SU-DHL-6 (cell line): ENCODE measurements at regions not wholly inside any gene's neighbourhood (a gene's known extent, or its start where the extent isn't known, plus 50 kb on each side); places are given as distances from the start of the nearest gene placed in this dataset.

Source experiments
- H2AFZ ChIP-seq: fragments of 200-600 bp; sonication (generic); 2 replicates; pipeline ENCODE4 v1.6.1; 2014; ENCODE audit warnings: low read depth, mild to moderate bottlenecking, moderate library complexity, mixed read lengths, antibody characterized with exemption, low read length; ENCODE audit not compliant: severe bottlenecking
- H3F3A ChIP-seq: fragments of 200-600 bp; shearing (Covaris generic); 2 replicates; pipeline ENCODE4 v1.6.0; 2016; ENCODE audit warnings: antibody characterized with exemption, mild to moderate bottlenecking; ENCODE audit not compliant: insufficient read depth
- H3K27ac ChIP-seq: fragments of 200-600 bp; sonication (generic); 2 replicates; pipeline ENCODE4 v1.5.1; 2016; ENCODE audit warnings: low read depth, mild to moderate bottlenecking, low read length, moderate library complexity, mixed read lengths
- H3K27me3 ChIP-seq: fragments of 200-600 bp; sonication (generic), shearing (Covaris generic); 2 replicates; pipeline ENCODE4 v1.6.0; 2014; ENCODE audit warnings: mild to moderate bottlenecking, low read length
- H3K36me3 ChIP-seq: fragments of 200-600 bp; sonication (generic); 2 replicates; pipeline ENCODE4 v1.6.1; 2014; ENCODE audit warnings: mild to moderate bottlenecking, low read length, mixed read lengths
- H3K4me2 ChIP-seq: fragments of 300-600, 200-600 bp; shearing (Covaris generic), sonication (generic); 2 replicates; pipeline ENCODE4 v1.6.0; 2014; ENCODE audit warnings: low read length, low read depth, mild to moderate bottlenecking; ENCODE audit not compliant: poor library complexity, severe bottlenecking
- H3K4me3 ChIP-seq: fragments of 200-600 bp; sonication (generic); 2 replicates; pipeline ENCODE4 v1.5.1; 2014; ENCODE audit warnings: antibody characterized with exemption, low read length, mild to moderate bottlenecking, mixed read lengths; ENCODE audit not compliant: insufficient read depth, poor library complexity, severe bottlenecking
- H3K79me2 ChIP-seq: fragments of 200-600 bp; sonication (generic); 2 replicates; pipeline ENCODE4 v1.6.1; 2014; ENCODE audit warnings: mild to moderate bottlenecking, low read length, moderate library complexity; ENCODE audit not compliant: insufficient read depth
- H3K9ac ChIP-seq: fragments of 200-600 bp; sonication (generic); 2 replicates; pipeline ENCODE4 v1.7.0; 2014; ENCODE audit warnings: mild to moderate bottlenecking, low read length
- H3K9me2 ChIP-seq: fragments of 200-600 bp; sonication (generic); replicated peaks from 2 replicates; pipeline ENCODE4 v1.6.1; 2014; ENCODE audit warnings: low read length; ENCODE audit not compliant: insufficient read depth
- H3K9me3 ChIP-seq: fragments of 200-600 bp; sonication (generic); 2 replicates; pipeline ENCODE4 v1.6.1; 2014; ENCODE audit warnings: low read length, mixed read lengths; ENCODE audit not compliant: insufficient read depth
- H4K20me1 ChIP-seq: fragments of 200-600 bp; sonication (generic); 2 replicates; pipeline ENCODE4 v1.6.1; 2014; ENCODE audit warnings: low read depth, mild to moderate bottlenecking, antibody characterized with exemption, low read length, moderate library complexity, mixed read lengths
- EZH2phosphoT487 ChIP-seq: fragments of 200-600 bp; sonication (generic), shearing (Covaris generic); conservative IDR thresholded peaks from 2 replicates; pipeline ENCODE4 v1.6.1; 2018; ENCODE audit warnings: mild to moderate bottlenecking, antibody characterized with exemption, low read length, moderate library complexity, mixed read lengths
- TF ChIP-seq, protein P1 (sequence below): fragments of 200-600 bp; sonication (generic); IDR thresholded peaks from one replicate; pipeline ENCODE4 v1.5.1; 2017; ENCODE audit warnings: antibody characterized with exemption, mild to moderate bottlenecking, low read length, moderate library complexity; ENCODE audit not compliant: insufficient read depth, poor library complexity, severe bottlenecking

DNA sequence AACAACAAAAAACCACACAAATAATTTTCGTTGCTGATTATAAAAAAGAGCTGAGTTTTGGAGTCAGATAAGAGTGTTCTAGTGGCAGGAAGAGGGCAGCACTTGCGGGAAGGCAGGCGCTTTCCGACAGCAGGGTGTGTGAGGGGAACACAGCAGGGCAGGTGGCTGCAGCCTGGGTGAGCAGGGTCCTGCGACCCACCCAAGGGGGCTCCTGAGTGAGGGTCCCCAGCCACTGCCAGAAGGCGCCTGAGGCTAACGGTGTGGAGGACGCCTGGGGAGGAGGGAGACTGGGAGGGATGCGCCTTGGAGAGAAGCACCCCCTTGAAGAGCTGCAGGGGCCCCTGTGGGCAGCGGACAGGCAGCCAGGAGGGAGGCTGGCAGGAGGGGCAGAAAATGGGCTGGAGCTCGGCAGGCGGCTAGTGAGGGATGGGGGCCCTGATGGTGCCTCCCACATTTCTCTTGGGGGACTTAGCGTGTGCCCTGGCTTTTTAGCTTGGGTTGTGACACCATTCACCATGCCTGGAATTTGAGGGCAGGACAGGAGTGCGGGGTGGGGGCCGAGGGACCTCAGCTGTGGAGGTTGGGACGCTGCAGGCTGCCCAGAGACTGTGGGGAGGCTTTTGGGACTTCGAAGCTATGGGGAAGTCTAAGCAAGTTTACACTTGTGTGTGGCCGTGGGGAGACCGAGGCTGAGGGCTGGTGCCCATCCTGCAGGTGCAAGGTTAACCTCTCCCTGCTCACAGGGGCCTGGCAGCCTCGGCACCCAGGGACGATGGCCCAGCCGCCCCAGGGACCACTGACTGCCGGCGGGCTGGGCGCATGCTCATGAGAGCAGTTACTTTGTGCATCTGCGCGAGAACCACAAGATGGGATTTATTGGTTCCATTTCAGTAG, 111.4 kb downstream of the SIK1 start:
- Histone ChIP-seq H2AFZ (no peak overlapping the region), H3K4me2 (no peak overlapping the region), H3K9me3 (no peaks in the 10 kb centered on the region), H4K20me1 (no peaks in the 10 kb centered on the region), H3K36me3 (no peaks in the 10 kb centered on the region), H3F3A (no peaks in the 10 kb centered on the region), H3K27ac (no peak overlapping the region), H3K4me3 (no peak overlapping the region), H3K9ac (no peak overlapping the region), H3K9me2 (no peaks in the 10 kb centered on the region), H3K79me2 (no peaks in the 10 kb centered on the region), H3K27me3 (no peaks in the 10 kb centered on the region)
- no peak for TF ChIP-seq EZH2phosphoT487
- TF ChIP-seq, protein P1, sequence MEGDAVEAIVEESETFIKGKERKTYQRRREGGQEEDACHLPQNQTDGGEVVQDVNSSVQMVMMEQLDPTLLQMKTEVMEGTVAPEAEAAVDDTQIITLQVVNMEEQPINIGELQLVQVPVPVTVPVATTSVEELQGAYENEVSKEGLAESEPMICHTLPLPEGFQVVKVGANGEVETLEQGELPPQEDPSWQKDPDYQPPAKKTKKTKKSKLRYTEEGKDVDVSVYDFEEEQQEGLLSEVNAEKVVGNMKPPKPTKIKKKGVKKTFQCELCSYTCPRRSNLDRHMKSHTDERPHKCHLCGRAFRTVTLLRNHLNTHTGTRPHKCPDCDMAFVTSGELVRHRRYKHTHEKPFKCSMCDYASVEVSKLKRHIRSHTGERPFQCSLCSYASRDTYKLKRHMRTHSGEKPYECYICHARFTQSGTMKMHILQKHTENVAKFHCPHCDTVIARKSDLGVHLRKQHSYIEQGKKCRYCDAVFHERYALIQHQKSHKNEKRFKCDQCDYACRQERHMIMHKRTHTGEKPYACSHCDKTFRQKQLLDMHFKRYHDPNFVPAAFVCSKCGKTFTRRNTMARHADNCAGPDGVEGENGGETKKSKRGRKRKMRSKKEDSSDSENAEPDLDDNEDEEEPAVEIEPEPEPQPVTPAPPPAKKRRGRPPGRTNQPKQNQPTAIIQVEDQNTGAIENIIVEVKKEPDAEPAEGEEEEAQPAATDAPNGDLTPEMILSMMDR, result no peak

- Histone ChIP-seq H3K9me3 (no peaks in the 10 kb centered on the region), H2AFZ (no peak overlapping the region), H3K9ac (no peak overlapping the region), H3K9me2 (no peaks in the 10 kb centered on the region), H3K79me2 (no peaks in the 10 kb centered on the region), H3K4me2 (no peak overlapping the region), H3K4me3 (no peak overlapping the region), H4K20me1 (no peaks in the 10 kb centered on the region), H3F3A (no peaks in the 10 kb centered on the region), H3K27ac (no peak overlapping the region), H3K27me3 (no peaks in the 10 kb centered on the region), H3K36me3 (no peaks in the 10 kb centered on the region)
- TF ChIP-seq EZH2phosphoT487, result no peak
- TF ChIP-seq, protein P1, result no peak
Measured at GRCh38 chr21:43313939-43314405, 113.0 kb downstream of the SIK1 start.

- H3F3A ChIP-seq, result no peaks in the 10 kb centered on the region
- no peaks in the 10 kb centered on the region for H3K36me3 ChIP-seq
- H3K4me2 ChIP-seq, result no peak overlapping the region
- H2AFZ ChIP-seq, result no peak overlapping the region
- H3K9me2 ChIP-seq, result no peaks in the 10 kb centered on the region
- no peak overlapping the region for H3K4me3 ChIP-seq
- no peaks in the 10 kb centered on the region for H3K9me3 ChIP-seq
- no peaks in the 10 kb centered on the region for H4K20me1 ChIP-seq
- no peak overlapping the region for H3K27ac ChIP-seq
- H3K27me3 ChIP-seq, result no peaks in the 10 kb centered on the region
- H3K79me2 ChIP-seq, result no peaks in the 10 kb centered on the region
- TF ChIP-seq, protein P1, result no peak
- no peak for TF ChIP-seq EZH2phosphoT487
- H3K9ac ChIP-seq, result no peak overlapping the region
Measured at GRCh38 chr21:43313221-43313938, 113.6 kb downstream of the SIK1 start.
